Prostate gland (tissue), 2 donors: ENCODE measurements at regions not wholly inside any gene's neighbourhood (a gene's known extent, or its start where the extent isn't known, plus 50 kb on each side); places are given as distances from the start of the nearest gene placed in this dataset.

ENCODE experiments used
- DNase-seq: peaks from one replicate; pipeline ENCODE4 v3.0.0-alpha.2; 2019; ENCODE audit warnings: low spot score
- H3K27ac ChIP-seq, 2 donors: fragments of 200-600 bp; sonication (generic); 2 replicates each; pipeline ENCODE4 v1.5.1; 2017 to 2019
- H3K27me3 ChIP-seq: fragments of 200-600 bp; sonication (generic); replicated peaks from 2 replicates; pipeline ENCODE4 v1.5.1; 2019; ENCODE audit not compliant: insufficient read depth
- H3K36me3 ChIP-seq, 2 donors: fragments of 200-600 bp; sonication (generic); 1 replicate in 1 of 2; 2 replicates in 1 of 2; pipeline versions ENCODE4 v1.5.1 to v1.8.1; 2017 to 2019
- H3K4me1 ChIP-seq: fragments of 200-600 bp; sonication (generic); replicated peaks from 2 replicates; pipeline ENCODE4 v1.5.1; 2019
- H3K4me3 ChIP-seq, 2 donors: fragments of 200-600 bp; sonication (generic); 2 replicates each; pipeline ENCODE4 v1.5.1; 2017 to 2019
- H3K9me3 ChIP-seq: fragments of 200-600 bp; sonication (generic); 2 replicates; pipeline ENCODE4 v1.5.1; 2017
- POLR2A ChIP-seq: fragments of 450-650 bp; IDR thresholded peaks from one replicate; pipeline ENCODE4 v1.6.1; 2016; ENCODE audit warnings: antibody characterized with exemption, mild to moderate bottlenecking
- POLR2AphosphoS5 ChIP-seq: sonication (generic); formaldehyde crosslinking; IDR thresholded peaks from one replicate; pipeline ENCODE4 v1.6.1; 2017; ENCODE audit warnings: antibody characterized with exemption
- WGBS: methylation state at CpG from one replicate; pipeline ENCODE4 v1.1.5; 2018; 5-methylcytosine and 5-hydroxymethylcytosine counted together
- intact Hi-C: fragments of 100-400 bp; cut with DNase I; formaldehyde crosslinking; loops from one replicate; pipeline ENCODE4 v1.14.2; 2022
- TF ChIP-seq, protein P1 (sequence below), 4 experiments: fragments of 200-600 bp in 2 of 4; fragments of 450-650 bp in 2 of 4; sonication (generic) in 2 of 4; IDR thresholded peaks; 1 replicate in 3 of 4; 2 replicates in 1 of 4; pipeline ENCODE4 v1.5.1; 2016 to 2019; ENCODE audit warnings: antibody characterized with exemption in 4 of 4, mild to moderate bottlenecking in 2 of 4, moderate library complexity in 2 of 4

DNA sequence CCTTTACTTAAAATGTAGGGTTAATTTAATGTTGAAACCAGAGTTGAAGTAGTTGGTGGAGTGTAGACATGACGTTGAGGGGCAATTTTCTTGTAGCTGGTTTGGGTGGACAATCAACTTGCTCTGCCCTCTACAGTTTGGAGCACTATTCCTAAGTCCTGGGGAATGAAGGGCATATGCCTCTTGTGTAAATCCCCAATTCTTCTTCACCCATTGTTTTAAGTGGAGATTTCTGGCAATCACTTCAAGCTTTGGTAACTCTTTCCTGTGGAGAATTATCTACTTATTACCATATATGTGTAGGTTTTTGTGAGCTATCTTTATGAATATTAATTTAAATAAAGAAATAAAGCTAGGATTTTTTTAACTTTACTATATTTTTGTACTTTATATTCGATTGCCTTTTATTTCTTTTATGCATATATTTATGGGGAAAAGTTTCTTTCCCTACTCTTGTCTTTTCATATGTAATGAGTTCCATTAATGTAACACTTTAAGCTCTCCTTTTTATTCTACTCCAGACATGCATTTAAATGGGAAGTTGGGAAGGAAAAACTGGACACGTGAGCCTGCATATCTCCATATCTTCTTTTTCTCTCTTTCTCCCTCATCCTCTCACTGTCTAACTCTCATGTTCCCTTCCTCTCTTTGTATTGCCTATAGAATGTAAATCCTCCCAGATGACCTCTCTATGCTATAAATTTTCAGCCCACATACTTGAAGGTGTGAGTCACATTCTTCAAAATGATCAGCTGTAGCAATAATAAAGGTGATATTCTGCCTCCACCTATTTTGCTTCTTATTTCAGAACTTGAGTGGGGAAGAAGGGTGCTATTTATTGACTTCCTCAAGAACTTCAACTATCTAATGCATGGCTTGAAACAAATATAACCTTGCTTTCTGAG, 276.7 kb downstream of the PTPRC start:
- intact Hi-C loops, result no loop called here
- WGBS, result 97% methylated on average over 3 of the region's 3 CpGs
- Histone ChIP-seq H3K27ac (no peak overlapping the region), H3K9me3 (no peaks in the 10 kb centered on the region), H3K4me3 (no peak overlapping the region), H3K36me3 (no peaks in the 10 kb centered on the region), H3K27me3 (no peaks in the 10 kb centered on the region), H3K4me1 (no peaks in the 10 kb centered on the region)
- DNase-seq, result no peak
- TF ChIP-seq, protein P1, sequence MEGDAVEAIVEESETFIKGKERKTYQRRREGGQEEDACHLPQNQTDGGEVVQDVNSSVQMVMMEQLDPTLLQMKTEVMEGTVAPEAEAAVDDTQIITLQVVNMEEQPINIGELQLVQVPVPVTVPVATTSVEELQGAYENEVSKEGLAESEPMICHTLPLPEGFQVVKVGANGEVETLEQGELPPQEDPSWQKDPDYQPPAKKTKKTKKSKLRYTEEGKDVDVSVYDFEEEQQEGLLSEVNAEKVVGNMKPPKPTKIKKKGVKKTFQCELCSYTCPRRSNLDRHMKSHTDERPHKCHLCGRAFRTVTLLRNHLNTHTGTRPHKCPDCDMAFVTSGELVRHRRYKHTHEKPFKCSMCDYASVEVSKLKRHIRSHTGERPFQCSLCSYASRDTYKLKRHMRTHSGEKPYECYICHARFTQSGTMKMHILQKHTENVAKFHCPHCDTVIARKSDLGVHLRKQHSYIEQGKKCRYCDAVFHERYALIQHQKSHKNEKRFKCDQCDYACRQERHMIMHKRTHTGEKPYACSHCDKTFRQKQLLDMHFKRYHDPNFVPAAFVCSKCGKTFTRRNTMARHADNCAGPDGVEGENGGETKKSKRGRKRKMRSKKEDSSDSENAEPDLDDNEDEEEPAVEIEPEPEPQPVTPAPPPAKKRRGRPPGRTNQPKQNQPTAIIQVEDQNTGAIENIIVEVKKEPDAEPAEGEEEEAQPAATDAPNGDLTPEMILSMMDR (IDR thresholded peaks at IDR 0.05), result no peak

DNA sequence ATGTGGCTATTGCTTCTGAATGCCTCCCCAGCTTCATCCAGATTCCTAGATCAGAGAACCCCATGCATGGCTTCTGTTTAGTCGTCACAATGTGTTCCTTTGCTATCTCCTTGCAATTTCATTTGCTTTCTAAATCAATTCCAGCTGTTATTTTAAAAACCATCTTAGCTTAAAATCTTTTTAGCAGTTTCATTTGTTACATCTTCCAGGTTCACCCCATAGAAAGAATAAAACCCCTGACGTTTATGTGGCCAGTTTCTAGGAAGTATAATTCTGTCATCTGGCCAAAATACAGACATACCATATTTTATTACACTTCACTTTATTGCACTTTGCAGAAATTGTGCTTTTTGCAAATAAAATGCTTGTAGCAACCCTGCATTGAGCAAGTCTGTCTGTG, 278.4 kb downstream of the PTPRC start:
- no peak for DNase-seq
- no peak for TF ChIP-seq POLR2AphosphoS5
- TF ChIP-seq, protein P1 (IDR thresholded peaks at IDR 0.05), result no peak
- no peak for TF ChIP-seq POLR2A
- Histone ChIP-seq H3K27me3 (no peaks in the 10 kb centered on the region), H3K27ac (no peak overlapping the region), H3K9me3 (no peaks in the 10 kb centered on the region), H3K4me1 (no peaks in the 10 kb centered on the region), H3K4me3 (no peak overlapping the region), H3K36me3 (no peaks in the 10 kb centered on the region)
- WGBS, result 34% methylated on average over 2 of the region's 2 CpGs
- intact Hi-C loops, result no loop called here

DNA sequence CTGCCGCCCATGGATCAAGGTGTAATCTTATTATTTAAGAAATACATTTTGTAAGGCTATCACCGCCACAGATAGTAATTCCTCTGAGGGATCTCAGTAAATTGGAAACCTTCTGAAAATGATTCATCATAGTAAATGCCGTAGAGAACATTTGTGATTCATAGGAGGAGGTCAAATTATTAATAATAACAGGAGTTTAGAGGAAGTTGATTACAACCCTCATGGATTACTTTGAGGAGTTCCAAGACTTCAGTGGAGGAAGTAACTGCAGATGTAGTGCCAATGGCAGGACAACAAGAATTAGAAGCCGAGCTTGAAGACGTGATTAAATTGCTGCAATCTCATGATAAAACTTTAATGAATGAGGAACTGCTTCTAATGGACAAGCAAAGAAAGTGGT, 280.1 kb downstream of the PTPRC start:
- TF ChIP-seq, protein P1 (IDR thresholded peaks at IDR 0.05), result no peak
- TF ChIP-seq POLR2A (no peak), POLR2AphosphoS5 (no peak)
- Histone ChIP-seq H3K9me3 (no peaks in the 10 kb centered on the region), H3K36me3 (no peaks in the 10 kb centered on the region), H3K4me1 (no peaks in the 10 kb centered on the region), H3K27me3 (no peaks in the 10 kb centered on the region), H3K4me3 (no peak overlapping the region), H3K27ac (no peak overlapping the region)
- intact Hi-C loops, result no loop called here
- no peak for DNase-seq
- WGBS, result 69% methylated on average over 5 of the region's 5 CpGs

DNA sequence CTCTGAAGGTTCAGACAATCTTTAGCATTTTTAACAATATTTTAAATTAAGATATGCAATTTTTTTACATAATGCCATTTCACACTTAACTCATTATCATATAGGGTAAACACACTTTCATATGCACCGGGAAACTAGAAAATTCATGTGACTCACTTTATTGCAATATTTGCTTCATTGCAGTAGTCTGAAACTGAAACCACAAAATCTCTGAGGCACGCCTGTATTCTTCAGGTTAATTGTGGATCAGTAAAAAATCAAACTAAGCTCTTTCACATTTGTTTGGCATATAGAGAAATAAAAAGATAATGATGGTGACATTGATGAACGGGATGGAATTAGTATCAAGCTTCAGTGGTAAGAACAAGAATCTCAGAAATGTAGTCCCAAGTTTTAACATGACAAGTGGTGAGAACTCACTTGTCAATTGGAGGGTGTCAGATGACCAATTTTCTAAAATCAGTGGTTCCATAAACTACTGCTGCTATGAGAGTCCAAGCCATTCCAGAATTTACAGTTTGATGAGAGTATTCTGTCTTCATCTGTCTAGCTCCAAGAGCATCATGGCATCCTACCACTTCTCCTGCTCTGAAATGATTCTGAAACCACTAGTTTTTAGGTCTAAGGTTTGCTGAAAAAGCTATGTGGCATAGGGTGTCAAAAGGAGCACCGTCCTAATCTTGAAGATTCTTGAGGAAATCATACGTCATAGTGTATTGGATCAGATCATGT, 281.0 kb downstream of the PTPRC start:
- TF ChIP-seq POLR2AphosphoS5, result no peak
- H3K9me3 ChIP-seq, result no peaks in the 10 kb centered on the region
- intact Hi-C loops, result no loop called here
- no peak overlapping the region for H3K4me3 ChIP-seq
- DNase-seq, result no peak
- H3K4me1 ChIP-seq, result no peaks in the 10 kb centered on the region
- no peaks in the 10 kb centered on the region for H3K36me3 ChIP-seq
- H3K27me3 ChIP-seq, result no peaks in the 10 kb centered on the region
- no peak overlapping the region for H3K27ac ChIP-seq
- WGBS, result 89% methylated on average over 5 of the region's 5 CpGs

DNA sequence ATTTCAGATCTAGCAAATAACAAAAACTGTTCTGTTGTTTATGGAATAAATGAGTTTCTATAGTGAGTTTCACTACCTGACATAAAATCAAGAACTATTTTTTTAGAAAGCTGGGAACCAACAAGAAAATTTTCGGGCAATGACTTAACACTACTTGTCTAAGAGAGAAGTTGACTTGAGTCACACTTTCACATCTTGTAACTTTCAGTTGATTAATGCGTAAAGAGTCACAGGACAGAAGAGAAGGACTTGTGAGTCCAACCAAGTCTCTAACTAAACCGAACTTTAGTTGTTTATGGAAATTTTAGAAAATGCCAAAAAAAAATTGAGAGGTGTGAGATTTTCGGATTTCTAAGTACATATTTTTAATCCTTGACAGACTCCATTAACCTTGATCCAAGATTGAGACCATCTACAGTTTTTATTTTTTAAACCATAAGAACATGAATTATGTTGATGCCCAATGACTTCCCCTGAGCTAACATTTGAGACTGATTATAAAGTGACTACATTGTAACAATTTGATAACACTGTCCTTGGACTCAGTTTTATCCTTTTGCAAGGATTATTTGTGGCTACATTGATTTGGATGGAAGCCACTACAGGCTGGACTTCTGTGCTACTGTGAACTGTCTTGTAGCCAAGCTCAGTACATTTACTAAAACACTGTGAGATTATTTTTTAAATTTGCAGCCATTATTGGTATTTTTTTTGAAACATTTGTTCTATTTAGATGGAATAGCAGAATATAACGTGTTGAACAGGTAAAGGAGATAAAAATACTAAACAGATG, 284.0 kb downstream of the PTPRC start:
- TF ChIP-seq POLR2AphosphoS5 (no peak), POLR2A (no peak)
- TF ChIP-seq, protein P1 (IDR thresholded peaks at IDR 0.05), result no peak
- Histone ChIP-seq H3K9me3 (no peaks in the 10 kb centered on the region), H3K4me3 (no peak overlapping the region), H3K27me3 (no peaks in the 10 kb centered on the region), H3K4me1 (no peaks in the 10 kb centered on the region), H3K27ac (no peak overlapping the region), H3K36me3 (no peaks in the 10 kb centered on the region)
- DNase-seq, result no peak
- intact Hi-C loops, result no loop called here
- WGBS, result 90% methylated on average over 5 of the region's 5 CpGs
